Upper lobe of left lung (tissue), 4 donors: ENCODE measurements at regions not wholly inside any gene's neighbourhood (a gene's known extent, or its start where the extent isn't known, plus 50 kb on each side); places are given as distances from the start of the nearest gene placed in this dataset.

ENCODE experiments used
- EP300 ChIP-seq, 4 donors: sonication (generic); formaldehyde crosslinking; IDR thresholded peaks; one replicate each; pipeline ENCODE4 v1.5.1; 2017; ENCODE audit warnings: antibody characterized with exemption in 4 of 4, control low read depth in 2 of 4
- TF ChIP-seq, protein P1 (sequence below), 6 experiments: fragments of 450-650 bp in 4 of 6; fragments of 200-600 bp in 2 of 6; sonication (generic) in 2 of 6; IDR thresholded peaks; one replicate each; pipeline ENCODE4 v1.5.1; 2016 to 2019; ENCODE audit warnings: antibody characterized with exemption in 6 of 6

DNA sequence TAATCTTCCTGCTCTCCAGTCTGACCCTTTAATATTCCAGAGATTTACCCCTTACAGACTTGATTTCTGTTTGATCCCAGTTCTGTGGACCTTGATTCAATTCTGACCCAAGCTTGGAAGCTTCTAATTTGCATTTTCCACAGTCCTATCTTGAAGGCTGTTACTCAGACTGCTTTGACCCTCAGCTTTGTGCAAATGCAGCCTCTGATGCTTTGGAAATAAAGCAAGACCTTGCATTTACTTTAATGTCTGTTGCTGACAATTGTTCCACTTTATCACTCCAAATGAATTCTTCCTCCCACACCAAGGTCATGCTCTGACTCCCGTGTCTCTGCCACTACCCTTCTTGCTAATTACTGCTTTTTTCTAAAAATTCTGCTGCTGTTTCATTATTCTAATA lies 886.0 kb downstream of the TUSC7 start:
- TF ChIP-seq EP300 (IDR thresholded peaks at IDR 0.05) = no peak
- TF ChIP-seq, protein P1, sequence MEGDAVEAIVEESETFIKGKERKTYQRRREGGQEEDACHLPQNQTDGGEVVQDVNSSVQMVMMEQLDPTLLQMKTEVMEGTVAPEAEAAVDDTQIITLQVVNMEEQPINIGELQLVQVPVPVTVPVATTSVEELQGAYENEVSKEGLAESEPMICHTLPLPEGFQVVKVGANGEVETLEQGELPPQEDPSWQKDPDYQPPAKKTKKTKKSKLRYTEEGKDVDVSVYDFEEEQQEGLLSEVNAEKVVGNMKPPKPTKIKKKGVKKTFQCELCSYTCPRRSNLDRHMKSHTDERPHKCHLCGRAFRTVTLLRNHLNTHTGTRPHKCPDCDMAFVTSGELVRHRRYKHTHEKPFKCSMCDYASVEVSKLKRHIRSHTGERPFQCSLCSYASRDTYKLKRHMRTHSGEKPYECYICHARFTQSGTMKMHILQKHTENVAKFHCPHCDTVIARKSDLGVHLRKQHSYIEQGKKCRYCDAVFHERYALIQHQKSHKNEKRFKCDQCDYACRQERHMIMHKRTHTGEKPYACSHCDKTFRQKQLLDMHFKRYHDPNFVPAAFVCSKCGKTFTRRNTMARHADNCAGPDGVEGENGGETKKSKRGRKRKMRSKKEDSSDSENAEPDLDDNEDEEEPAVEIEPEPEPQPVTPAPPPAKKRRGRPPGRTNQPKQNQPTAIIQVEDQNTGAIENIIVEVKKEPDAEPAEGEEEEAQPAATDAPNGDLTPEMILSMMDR (IDR thresholded peaks at IDR 0.05) = no peak
